ENCODE measurements at regions not wholly inside any gene's neighbourhood (a gene's known extent, or its start where the extent isn't known, plus 50 kb on each side); places are given as distances from the start of the nearest gene placed in this dataset.

- ChIA-PET POLR2A (no interaction called here), CTCF (interaction anchor here (1.2 kb wide), 1 partner anchor 10 kb away, joined by 3 read pairs; no protein-coding TSS in a partner anchor)
- DNase-seq (ENCODE audit: extremely low spot score): no peak
- TF ChIP-seq CTCF (IDR thresholded peaks at IDR 0.05; ENCODE audit: control extremely low read depth, extremely low read depth, low read depth, missing control alignments): no peak
Observed at GRCh38 chr10:28137907-28138880, 139.3 kb upstream of the ODAD2 start.

- POLR2A ChIA-PET: no interaction called here
- DNase-seq (ENCODE audit: extremely low spot score): no peak
- CTCF ChIA-PET: interaction anchor here (1.0 kb wide), 1 partner anchor 14 kb away, joined by 4 read pairs; no protein-coding TSS in a partner anchor
- TF ChIP-seq CTCF (IDR thresholded peaks at IDR 0.05; ENCODE audit: control extremely low read depth, extremely low read depth, low read depth, missing control alignments): no peak
Observed at GRCh38 chr10:28135258-28135657, 136.4 kb upstream of the ODAD2 start.

- ChIA-PET CTCF (no interaction called here), POLR2A (no interaction called here)
- DNase-seq (ENCODE audit: extremely low spot score): no peak
- no peak for TF ChIP-seq CTCF (IDR thresholded peaks at IDR 0.05; ENCODE audit: control extremely low read depth, extremely low read depth, low read depth, missing control alignments)
Observed at GRCh38 chr10:28130267-28130666, 131.4 kb upstream of the ODAD2 start.

- CTCF ChIA-PET: no interaction called here
- no peak for DNase-seq (ENCODE audit: extremely low spot score)
- no peak for TF ChIP-seq CTCF (IDR thresholded peaks at IDR 0.05; ENCODE audit: control extremely low read depth, extremely low read depth, low read depth, missing control alignments)
- POLR2A ChIA-PET: no interaction called here
Observed at GRCh38 chr10:28127881-28128280, 129.0 kb upstream of the ODAD2 start.

- CTCF ChIA-PET: no interaction called here
- DNase-seq (ENCODE audit: extremely low spot score): no peak
- no peak for TF ChIP-seq CTCF (IDR thresholded peaks at IDR 0.05; ENCODE audit: control extremely low read depth, extremely low read depth, low read depth, missing control alignments)
- POLR2A ChIA-PET: no interaction called here
Observed at GRCh38 chr10:28125701-28126100, 126.8 kb upstream of the ODAD2 start.

- TF ChIP-seq CTCF (IDR thresholded peaks at IDR 0.05; ENCODE audit: control extremely low read depth, extremely low read depth, low read depth, missing control alignments): no peak
- CTCF ChIA-PET: no interaction called here
- no peak for DNase-seq (ENCODE audit: extremely low spot score)
- POLR2A ChIA-PET: no interaction called here
Observed at GRCh38 chr10:28120795-28121194, 121.9 kb upstream of the ODAD2 start.

All from GM10248 (cell line).